Smooth muscle cell (in vitro differentiated cells): ENCODE measurements at regions not wholly inside any gene's neighbourhood (a gene's known extent, or its start where the extent isn't known, plus 50 kb on each side); places are given as distances from the start of the nearest gene placed in this dataset.

Source experiments
- DNase-seq: peaks from one replicate; lab custom pipeline; 2025; ENCODE audit not compliant: unreplicated experiment; lab: John Stamatoyannopoulos, UW
- H2AFZ ChIP-seq: fragments of 200-600 bp; sonication (generic); 2 replicates; pipeline ENCODE4 v1.6.0; 2016; ENCODE audit warnings: antibody characterized with exemption, low read depth, mild to moderate bottlenecking
- H3F3A ChIP-seq: fragments of 200-600 bp; sonication (generic); 2 replicates; pipeline ENCODE4 v1.6.0; 2017; ENCODE audit warnings: antibody characterized with exemption, low read depth
- H3K27ac ChIP-seq: fragments of 200-600 bp; sonication (generic); 2 replicates; pipeline ENCODE4 v1.5.1; 2016; ENCODE audit warnings: low read depth, mild to moderate bottlenecking
- H3K27me3 ChIP-seq: fragments of 200-600 bp; sonication (generic); 2 replicates; pipeline ENCODE4 v1.6.1; 2016; ENCODE audit warnings: low read depth, mild to moderate bottlenecking
- H3K36me3 ChIP-seq: fragments of 200-600 bp; sonication (generic); 2 replicates; pipeline ENCODE4 v1.5.1; 2016; ENCODE audit warnings: low read depth
- H3K4me1 ChIP-seq: fragments of 200-600 bp; sonication (generic); 2 replicates; pipeline ENCODE4 v1.5.1; 2016; ENCODE audit warnings: low read depth
- H3K4me2 ChIP-seq: fragments of 200-600 bp; sonication (generic); 2 replicates; pipeline ENCODE4 v1.6.0; 2016; ENCODE audit warnings: mild to moderate bottlenecking
- H3K4me3 ChIP-seq: fragments of 200-600 bp; sonication (generic); 2 replicates; pipeline ENCODE4 v1.5.1; 2016; ENCODE audit warnings: mild to moderate bottlenecking
- H3K79me2 ChIP-seq: fragments of 200-600 bp; sonication (generic); 2 replicates; pipeline ENCODE4 v1.6.0; 2016; ENCODE audit warnings: low read depth, mild to moderate bottlenecking
- H3K9ac ChIP-seq: fragments of 200-600 bp; sonication (generic); 2 replicates; pipeline ENCODE4 v1.6.0; 2016; ENCODE audit warnings: low read depth
- H3K9me3 ChIP-seq: fragments of 200-600 bp; sonication (generic); replicated peaks from 2 replicates; pipeline ENCODE4 v1.5.1; 2016; ENCODE audit warnings: low read depth
- H4K20me1 ChIP-seq: fragments of 200-600 bp; sonication (generic); 2 replicates; pipeline ENCODE4 v1.6.0; 2016; ENCODE audit warnings: low read depth
- WGBS: methylation state at CpG from one replicate; pipeline ENCODE4 v1.1.7; 2016; ENCODE audit warnings: low lambda C conversion rate; 5-methylcytosine and 5-hydroxymethylcytosine counted together
- TF ChIP-seq, protein P1 (sequence below): fragments of 200-600 bp; sonication (generic); IDR thresholded peaks from 2 replicates; pipeline ENCODE4 v1.5.1; 2017; ENCODE audit warnings: borderline replicate concordance, mild to moderate bottlenecking, antibody characterized with exemption; ENCODE audit not compliant: insufficient read depth, poor library complexity, severe bottlenecking

DNA sequence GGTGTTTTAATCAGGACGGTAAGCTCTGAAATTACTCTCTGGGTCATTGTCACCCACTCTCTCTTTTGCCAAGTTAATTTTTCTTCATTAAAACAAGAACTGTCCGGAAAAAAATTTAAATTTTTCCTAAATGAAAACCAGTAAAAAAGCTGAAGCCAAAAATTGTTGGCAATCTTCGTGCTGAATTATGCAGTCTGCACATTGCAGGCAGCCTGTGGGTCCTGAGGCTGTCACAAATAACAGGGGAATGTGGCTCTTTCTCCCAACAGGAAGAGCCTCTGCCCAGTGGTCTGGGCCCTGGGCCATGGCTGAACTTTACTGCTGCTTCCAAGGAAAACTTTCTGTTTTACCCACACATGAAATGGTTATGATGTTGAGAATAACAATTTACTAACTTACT lies 153.9 kb upstream of the SPAG17 start:
- Histone ChIP-seq H3K9ac (no peak overlapping the region), H3K4me2 (no peak overlapping the region), H3K4me1 (no peaks in the 10 kb centered on the region), H3K27me3 (no peaks in the 10 kb centered on the region), H4K20me1 (no peaks in the 10 kb centered on the region), H3K9me3 (no peaks in the 10 kb centered on the region), H3K79me2 (no peaks in the 10 kb centered on the region), H3K4me3 (no peak overlapping the region), H3K27ac (no peak overlapping the region), H3K36me3 (no peaks in the 10 kb centered on the region), H3F3A (no peaks in the 10 kb centered on the region), H2AFZ (no peak overlapping the region)
- no peak for DNase-seq
- WGBS: 91% methylated on average over 3 of the region's 3 CpGs
- TF ChIP-seq, protein P1, sequence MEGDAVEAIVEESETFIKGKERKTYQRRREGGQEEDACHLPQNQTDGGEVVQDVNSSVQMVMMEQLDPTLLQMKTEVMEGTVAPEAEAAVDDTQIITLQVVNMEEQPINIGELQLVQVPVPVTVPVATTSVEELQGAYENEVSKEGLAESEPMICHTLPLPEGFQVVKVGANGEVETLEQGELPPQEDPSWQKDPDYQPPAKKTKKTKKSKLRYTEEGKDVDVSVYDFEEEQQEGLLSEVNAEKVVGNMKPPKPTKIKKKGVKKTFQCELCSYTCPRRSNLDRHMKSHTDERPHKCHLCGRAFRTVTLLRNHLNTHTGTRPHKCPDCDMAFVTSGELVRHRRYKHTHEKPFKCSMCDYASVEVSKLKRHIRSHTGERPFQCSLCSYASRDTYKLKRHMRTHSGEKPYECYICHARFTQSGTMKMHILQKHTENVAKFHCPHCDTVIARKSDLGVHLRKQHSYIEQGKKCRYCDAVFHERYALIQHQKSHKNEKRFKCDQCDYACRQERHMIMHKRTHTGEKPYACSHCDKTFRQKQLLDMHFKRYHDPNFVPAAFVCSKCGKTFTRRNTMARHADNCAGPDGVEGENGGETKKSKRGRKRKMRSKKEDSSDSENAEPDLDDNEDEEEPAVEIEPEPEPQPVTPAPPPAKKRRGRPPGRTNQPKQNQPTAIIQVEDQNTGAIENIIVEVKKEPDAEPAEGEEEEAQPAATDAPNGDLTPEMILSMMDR: no peak

DNA sequence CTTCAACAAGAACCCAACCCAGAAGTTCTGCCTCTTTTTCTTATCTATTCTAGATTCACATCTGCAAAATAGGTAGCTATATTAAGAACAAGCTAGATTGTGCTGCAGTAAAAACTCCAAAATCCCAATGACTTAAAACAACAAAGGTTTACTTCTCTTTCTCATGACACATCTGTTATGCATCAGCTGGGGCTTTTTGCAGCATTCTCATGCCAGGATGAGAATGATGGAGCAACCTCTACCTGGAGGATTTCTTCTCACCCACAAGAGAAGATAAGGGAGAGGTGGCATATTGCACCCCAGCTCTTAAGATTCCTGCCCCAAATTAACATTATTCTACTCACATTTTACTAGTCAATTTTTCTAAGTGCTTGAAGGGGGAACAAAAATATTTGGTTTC lies 152.3 kb upstream of the SPAG17 start:
- DNase-seq: no peak
- Histone ChIP-seq H3K79me2 (no peaks in the 10 kb centered on the region), H3K4me3 (no peak overlapping the region), H3K27ac (no peak overlapping the region), H3K4me1 (no peaks in the 10 kb centered on the region), H3K9me3 (no peaks in the 10 kb centered on the region), H3K27me3 (no peaks in the 10 kb centered on the region), H3F3A (no peaks in the 10 kb centered on the region), H3K9ac (no peak overlapping the region), H2AFZ (no peak overlapping the region), H3K36me3 (no peaks in the 10 kb centered on the region), H4K20me1 (no peaks in the 10 kb centered on the region), H3K4me2 (no peak overlapping the region)
- TF ChIP-seq, protein P1: no peak

DNA sequence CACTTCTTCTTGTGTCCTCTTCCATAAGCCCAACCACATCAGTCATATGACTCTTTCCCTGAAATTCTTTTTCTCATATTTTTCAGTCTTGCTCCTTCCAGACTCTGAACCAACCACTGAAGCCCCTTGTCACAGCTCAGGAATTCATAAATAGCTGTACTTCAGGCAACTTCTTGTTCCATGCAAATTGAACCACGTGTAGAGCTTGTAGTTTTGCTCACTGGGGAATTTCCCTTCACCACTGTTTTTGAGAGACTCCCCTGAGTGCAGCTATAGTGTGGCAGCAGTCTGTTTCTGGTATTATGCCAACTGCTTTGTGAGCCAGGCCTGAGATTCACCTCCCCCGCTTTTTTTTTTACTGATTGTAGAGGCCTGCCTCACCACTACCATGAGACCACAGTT lies 150.3 kb upstream of the SPAG17 start:
- H3K27me3 ChIP-seq: no peaks in the 10 kb centered on the region
- H3K9me3 ChIP-seq: no peaks in the 10 kb centered on the region
- no peak for DNase-seq
- no peaks in the 10 kb centered on the region for H3F3A ChIP-seq
- H3K36me3 ChIP-seq: no peaks in the 10 kb centered on the region
- no peaks in the 10 kb centered on the region for H3K79me2 ChIP-seq
- H3K4me1 ChIP-seq: no peaks in the 10 kb centered on the region
- H3K9ac ChIP-seq: no peak overlapping the region
- no peak overlapping the region for H2AFZ ChIP-seq
- peak overlapping the region; percentile 41 for H3K27ac ChIP-seq
- H3K4me2 ChIP-seq: no peak overlapping the region
- TF ChIP-seq, protein P1: no peak
- H4K20me1 ChIP-seq: no peaks in the 10 kb centered on the region
- 53% methylated on average over 2 of the region's 2 CpGs for WGBS
- no peak overlapping the region for H3K4me3 ChIP-seq

DNA sequence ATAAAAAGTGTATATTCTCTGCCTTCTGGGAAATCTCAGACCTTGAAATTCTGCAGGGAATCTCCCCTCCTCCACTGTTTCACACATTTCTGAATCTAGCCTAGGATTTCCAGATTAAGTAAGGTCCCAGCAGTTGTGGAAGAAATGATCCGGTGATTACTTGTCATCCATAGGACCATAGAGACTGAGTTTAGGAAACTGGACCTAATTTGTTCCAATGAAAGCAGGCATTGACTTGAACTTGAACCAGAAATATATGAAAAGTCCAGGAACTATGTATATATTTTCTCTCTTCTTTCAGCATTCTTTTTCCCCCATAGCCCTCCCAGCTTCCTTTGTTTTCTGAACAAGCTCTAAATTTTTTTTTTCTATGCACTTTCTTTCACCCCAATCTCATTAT lies 149.5 kb upstream of the SPAG17 start:
- Histone ChIP-seq H2AFZ (no peak overlapping the region), H3K9me3 (no peaks in the 10 kb centered on the region), H3K27ac (no peak overlapping the region), H3K4me2 (no peak overlapping the region), H3F3A (no peaks in the 10 kb centered on the region), H3K79me2 (no peaks in the 10 kb centered on the region), H3K4me3 (no peak overlapping the region), H4K20me1 (no peaks in the 10 kb centered on the region), H3K27me3 (no peaks in the 10 kb centered on the region), H3K36me3 (no peaks in the 10 kb centered on the region), H3K4me1 (no peaks in the 10 kb centered on the region), H3K9ac (no peak overlapping the region)
- 94% methylated on average over 1 of the region's 1 CpG for WGBS
- no peak for DNase-seq
- TF ChIP-seq, protein P1: no peak
